Adrenal gland (tissue), 5 donors: ENCODE measurements at regions not wholly inside any gene's neighbourhood (a gene's known extent, or its start where the extent isn't known, plus 50 kb on each side); places are given as distances from the start of the nearest gene placed in this dataset.

Experiments used
- POLR2A ChIP-seq, 2 donors: fragments of 450-650 bp; IDR thresholded peaks; one replicate each; pipeline ENCODE4 v1.6.1; 2017; ENCODE audit warnings: antibody characterized with exemption in 2 of 2, mild to moderate bottlenecking in 2 of 2, moderate library complexity in 1 of 2
- TF ChIP-seq, protein P1 (sequence below), 6 experiments: fragments of 450-650 bp in 4 of 6; fragments of 200-600 bp in 2 of 6; sonication (generic) in 1 of 6; IDR thresholded peaks; 1 replicate in 5 of 6; 2 replicates in 1 of 6; pipeline versions ENCODE4 v1.5.1 to v1.8.0; 2016 to 2021; ENCODE audit warnings: antibody characterized with exemption in 6 of 6, mild to moderate bottlenecking in 2 of 6, moderate library complexity in 1 of 6
- donor health status: DM: no; HTN: no; CAD: no.

DNA sequence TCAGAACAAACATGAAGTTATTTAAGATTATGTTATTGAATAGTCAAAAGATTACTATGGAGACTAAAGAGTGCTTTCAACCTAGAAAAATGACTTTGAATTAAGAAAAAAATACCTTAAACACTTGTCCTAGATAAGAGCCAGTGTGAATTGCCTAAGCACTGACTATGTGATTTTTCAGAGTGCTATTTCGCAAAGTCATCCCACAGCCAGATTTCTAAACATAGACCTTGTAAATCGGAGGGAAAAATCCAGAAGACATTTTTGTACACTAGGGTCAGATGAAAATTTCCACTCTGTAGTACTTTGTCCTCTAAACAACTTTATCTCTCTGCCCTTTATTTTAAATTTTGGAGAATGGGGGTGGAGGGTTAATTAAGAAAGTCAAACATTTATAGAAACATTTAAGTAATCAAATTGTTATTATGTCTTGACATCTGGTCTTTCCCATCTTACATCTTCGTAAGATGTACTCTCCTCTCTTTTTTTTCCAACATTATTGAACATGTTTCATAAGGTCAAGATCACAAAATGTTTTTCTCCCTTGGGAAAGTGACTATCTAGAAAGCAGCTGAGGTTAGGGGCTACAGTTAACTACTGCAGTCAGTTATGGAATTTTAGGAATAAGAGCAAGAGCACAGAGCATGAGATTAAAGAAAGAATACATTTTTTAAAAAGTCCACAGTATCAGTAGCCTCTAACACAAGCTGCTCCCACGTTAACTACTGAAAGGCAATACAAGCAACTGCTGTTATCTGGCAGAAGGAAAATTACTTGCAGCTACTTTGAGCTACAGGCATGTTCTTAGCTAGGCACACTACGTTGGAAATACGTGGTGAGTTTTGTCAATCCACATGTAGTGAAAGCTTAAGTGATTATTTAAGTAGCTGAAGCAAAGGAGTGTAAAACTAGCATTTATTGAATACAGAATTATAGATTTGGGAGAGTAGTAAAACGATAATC, 648.5 kb downstream of the HTR1B start:
- TF ChIP-seq, protein P1, sequence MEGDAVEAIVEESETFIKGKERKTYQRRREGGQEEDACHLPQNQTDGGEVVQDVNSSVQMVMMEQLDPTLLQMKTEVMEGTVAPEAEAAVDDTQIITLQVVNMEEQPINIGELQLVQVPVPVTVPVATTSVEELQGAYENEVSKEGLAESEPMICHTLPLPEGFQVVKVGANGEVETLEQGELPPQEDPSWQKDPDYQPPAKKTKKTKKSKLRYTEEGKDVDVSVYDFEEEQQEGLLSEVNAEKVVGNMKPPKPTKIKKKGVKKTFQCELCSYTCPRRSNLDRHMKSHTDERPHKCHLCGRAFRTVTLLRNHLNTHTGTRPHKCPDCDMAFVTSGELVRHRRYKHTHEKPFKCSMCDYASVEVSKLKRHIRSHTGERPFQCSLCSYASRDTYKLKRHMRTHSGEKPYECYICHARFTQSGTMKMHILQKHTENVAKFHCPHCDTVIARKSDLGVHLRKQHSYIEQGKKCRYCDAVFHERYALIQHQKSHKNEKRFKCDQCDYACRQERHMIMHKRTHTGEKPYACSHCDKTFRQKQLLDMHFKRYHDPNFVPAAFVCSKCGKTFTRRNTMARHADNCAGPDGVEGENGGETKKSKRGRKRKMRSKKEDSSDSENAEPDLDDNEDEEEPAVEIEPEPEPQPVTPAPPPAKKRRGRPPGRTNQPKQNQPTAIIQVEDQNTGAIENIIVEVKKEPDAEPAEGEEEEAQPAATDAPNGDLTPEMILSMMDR (IDR thresholded peaks at IDR 0.05) = no peak
- no peak for TF ChIP-seq POLR2A (IDR thresholded peaks at IDR 0.05)
